Fibroblast of the aortic adventitia (primary cell): ENCODE measurements at regions not wholly inside any gene's neighbourhood (a gene's known extent, or its start where the extent isn't known, plus 50 kb on each side); places are given as distances from the start of the nearest gene placed in this dataset.

Source experiments
- DNase-seq: peaks from one replicate; pipeline ENCODE4 v3.0.0-alpha.2; 2010; ENCODE audit warnings: low read depth
- H3K4me3 ChIP-seq: 2 replicates; pipeline ENCODE4 v1.5.1; 2011; ENCODE audit warnings: low read depth, mild to moderate bottlenecking, control low read depth, low read length, moderate library complexity
- CTCF ChIP-seq: IDR thresholded peaks from 2 replicates; pipeline ENCODE4 v1.5.1; 2011; ENCODE audit warnings: mild to moderate bottlenecking, low read length, control low read depth, inconsistent platforms; ENCODE audit not compliant: insufficient read depth

DNA sequence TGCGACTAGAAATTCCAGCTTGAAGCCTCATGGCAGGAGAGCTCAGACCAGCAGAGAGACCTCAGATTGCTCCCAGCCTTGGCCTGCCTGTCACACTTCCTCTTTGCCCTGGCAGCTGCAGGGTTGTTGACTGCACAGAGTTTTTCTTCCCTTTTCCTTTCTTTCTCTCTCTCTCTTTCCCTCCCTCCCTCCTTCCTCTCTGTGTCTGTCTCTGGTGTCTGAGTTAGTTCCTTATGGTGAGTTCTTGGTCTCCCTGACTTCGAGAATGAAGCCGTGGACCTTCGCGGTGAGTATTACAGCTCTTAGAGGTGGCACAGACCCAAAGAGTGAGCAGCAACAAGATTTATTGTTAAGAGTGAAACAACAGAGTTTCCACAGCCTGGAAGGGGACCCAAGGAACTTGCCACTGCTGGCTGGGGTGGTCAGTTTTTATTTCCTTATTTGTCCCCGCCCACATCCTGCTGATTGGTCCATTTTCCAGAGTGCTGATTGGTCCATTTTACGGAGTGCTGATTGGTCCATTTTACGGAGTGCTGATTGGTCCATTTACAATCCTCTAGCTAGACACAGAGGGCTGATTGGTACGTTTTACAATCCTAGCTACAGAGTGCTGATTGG is 266.3 kb downstream of the RPS24 start:
- H3K4me3 ChIP-seq, result no peak overlapping the region
- TF ChIP-seq CTCF, result no peak
- peak; percentile 35 for DNase-seq

- no peak for DNase-seq
- TF ChIP-seq CTCF, result no peak
- no peak overlapping the region for H3K4me3 ChIP-seq
Observed at GRCh38 chr10:78300526-78300925, 266.9 kb downstream of the RPS24 start.

DNA sequence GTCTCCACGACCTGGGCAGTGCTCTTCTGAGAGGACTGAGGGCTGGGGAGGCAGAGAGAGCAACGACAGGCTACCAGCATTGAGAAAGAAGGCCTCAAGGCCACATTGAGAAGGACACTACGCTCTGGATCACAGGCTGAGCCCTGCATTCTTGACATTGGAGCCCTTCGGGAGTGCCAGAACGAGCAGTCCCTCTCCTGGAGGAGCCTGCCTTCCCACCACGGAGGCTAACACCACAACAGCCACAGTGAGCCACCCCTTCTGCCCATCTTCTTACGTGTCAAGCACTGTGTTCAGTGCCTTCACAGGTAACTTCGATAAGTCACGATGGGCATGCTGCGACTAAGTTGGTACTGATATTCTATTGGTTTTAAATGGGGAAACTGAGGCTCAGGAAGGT is 267.8 kb downstream of the RPS24 start:
- no peak for DNase-seq
- TF ChIP-seq CTCF, result no peak
- no peak overlapping the region for H3K4me3 ChIP-seq

DNA sequence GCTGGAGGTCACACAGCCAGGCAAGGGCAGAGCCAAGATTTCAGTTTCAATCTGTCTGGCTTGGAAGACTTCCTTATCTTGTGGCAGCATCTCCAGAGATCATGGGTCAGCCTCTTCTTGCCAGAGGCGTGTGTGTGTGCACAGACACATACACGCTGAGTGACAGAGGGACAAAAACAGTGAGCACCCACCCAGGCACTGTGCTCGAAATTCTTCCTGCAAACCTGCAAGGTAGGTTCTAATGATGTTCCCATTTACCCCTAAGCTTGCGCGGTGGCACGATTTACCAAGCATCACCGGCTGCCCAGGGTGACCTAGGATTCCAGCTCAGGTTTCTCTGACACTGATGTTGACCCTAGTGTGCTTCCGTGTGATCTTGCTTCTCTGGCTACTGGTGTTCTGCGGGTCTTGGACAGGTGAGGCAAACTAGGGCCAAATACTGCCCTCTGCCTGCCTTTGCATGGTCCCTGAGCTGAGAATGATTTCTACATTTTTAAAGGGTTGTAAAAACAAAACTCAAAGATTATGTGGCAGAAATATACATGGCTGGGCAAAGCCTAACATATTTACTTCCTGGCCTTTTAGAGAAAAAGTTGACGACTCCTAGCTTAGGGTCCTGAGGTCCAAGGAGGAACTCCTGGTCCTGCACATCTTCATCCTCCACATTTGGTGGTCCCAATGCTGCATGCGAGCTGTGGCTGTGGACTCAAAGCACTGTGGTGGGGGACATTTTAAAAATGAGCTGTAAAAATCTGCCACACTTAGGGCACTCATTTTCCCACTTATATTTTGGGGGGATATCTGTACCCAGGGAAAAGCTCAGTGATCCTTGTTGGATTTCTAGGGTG is 268.5 kb downstream of the RPS24 start:
- no peak overlapping the region for H3K4me3 ChIP-seq
- DNase-seq, result no peak
- peak; percentile 2 for TF ChIP-seq CTCF

DNA sequence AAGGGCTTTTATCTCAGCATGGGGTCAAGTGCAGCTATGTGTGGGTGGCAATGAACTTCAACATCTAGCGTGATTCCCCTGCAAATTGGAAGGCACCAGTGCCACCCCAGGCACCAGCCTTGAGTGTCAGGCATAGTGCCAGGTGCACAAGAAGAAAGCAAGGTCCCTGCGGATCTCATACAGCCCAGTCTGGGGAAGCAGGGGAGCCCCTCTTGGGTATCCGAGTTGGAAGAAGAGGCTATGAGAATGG is 269.0 kb downstream of the RPS24 start:
- peak overlapping the region; percentile 62 for H3K4me3 ChIP-seq
- no peak for DNase-seq

GRCh38 chr10:78302989-78303854 is 269.6 kb downstream of the RPS24 start:
- peak; percentile 66 for TF ChIP-seq CTCF
- peak overlapping the region; percentile 62 for H3K4me3 ChIP-seq
- peak; percentile 80 for DNase-seq

More for the DNA sequence above, 269.0 kb downstream of the RPS24 start:
- no peak for TF ChIP-seq CTCF
